Ascending aorta (tissue), 2 donors: ENCODE measurements at regions not wholly inside any gene's neighbourhood (a gene's known extent, or its start where the extent isn't known, plus 50 kb on each side); places are given as distances from the start of the nearest gene placed in this dataset.
A peak's percentile ranks its signal among the peaks of the same experiment; 100 is the strongest.

ENCODE experiments used
- DNase-seq, 2 donors: peaks; one replicate each; pipeline ENCODE4 v3.0.0-alpha.2; 2019; ENCODE audit warnings: low spot score in 2 of 2
- H3K27ac ChIP-seq, 2 donors: fragments of 200-600 bp; sonication (generic); one replicate each; pipeline ENCODE4 v1.5.1; 2016 to 2017; ENCODE audit warnings: mild to moderate bottlenecking in 1 of 2
- H3K27me3 ChIP-seq: fragments of 200-600 bp; sonication (generic); one replicate; pipeline ENCODE4 v1.5.1; 2017
- H3K36me3 ChIP-seq, 2 donors: fragments of 200-600 bp; sonication (generic); one replicate each; pipeline ENCODE4 v1.5.1; 2016
- H3K4me1 ChIP-seq, 2 donors: fragments of 200-600 bp; sonication (generic); one replicate each; pipeline ENCODE4 v1.5.1; 2016 to 2017; ENCODE audit warnings: mild to moderate bottlenecking in 1 of 2
- H3K4me3 ChIP-seq, 2 donors: fragments of 200-600 bp; sonication (generic); one replicate each; pipeline ENCODE4 v1.5.1; 2016 to 2017; ENCODE audit warnings: mild to moderate bottlenecking in 1 of 2
- H3K9me3 ChIP-seq, 2 donors: fragments of 200-600 bp; sonication (generic); one replicate each; pipeline ENCODE4 v1.5.1; 2016
- CTCF ChIP-seq, 3 experiments: fragments of 200-600 bp in 2 of 3; fragments of 450-650 bp in 1 of 3; sonication (generic) in 2 of 3; IDR thresholded peaks; one replicate each; pipeline ENCODE4 v1.5.1; 2016 to 2019; ENCODE audit warnings: antibody characterized with exemption in 3 of 3, mild to moderate bottlenecking in 1 of 3, moderate library complexity in 1 of 3
- intact Hi-C: fragments of 100-400 bp; cut with DNase I; formaldehyde crosslinking; loops from one replicate; pipeline ENCODE4 v1.15.1; 2023

GRCh38 chr5:68962757-68963484 is 130.9 kb upstream of the SLC30A5 start:
- intact Hi-C loops, result loop anchor here (1.0 kb wide), 1 partner anchor 677 kb away; no protein-coding TSS in a partner anchor
- DNase-seq, result peak in 1 of 2 donors; percentile 80
- H3K9me3 ChIP-seq, result no peaks in the 10 kb centered on the region
- H3K27me3 ChIP-seq, result no peaks in the 10 kb centered on the region
- TF ChIP-seq CTCF (IDR thresholded peaks at IDR 0.05), result peak; percentile 46 to 83 (median 71)
- H3K36me3 ChIP-seq, result no peaks in the 10 kb centered on the region
- H3K27ac ChIP-seq, result no peak overlapping the region
- H3K4me1 ChIP-seq, result no peaks in the 10 kb centered on the region
- H3K4me3 ChIP-seq, result no peak overlapping the region

GRCh38 chr5:68964679-68965078 is 129.1 kb upstream of the SLC30A5 start:
- no peak for TF ChIP-seq CTCF (IDR thresholded peaks at IDR 0.05)
- Histone ChIP-seq H3K4me1 (no peaks in the 10 kb centered on the region), H3K4me3 (no peak overlapping the region), H3K27me3 (no peaks in the 10 kb centered on the region), H3K36me3 (no peaks in the 10 kb centered on the region), H3K9me3 (no peaks in the 10 kb centered on the region), H3K27ac (no peak overlapping the region)
- DNase-seq, result no peak
- intact Hi-C loops, result no loop called here

- Histone ChIP-seq H3K4me3 (no peak overlapping the region), H3K4me1 (no peaks in the 10 kb centered on the region), H3K9me3 (no peaks in the 10 kb centered on the region), H3K27me3 (no peaks in the 10 kb centered on the region), H3K36me3 (no peaks in the 10 kb centered on the region), H3K27ac (no peak overlapping the region)
- TF ChIP-seq CTCF (IDR thresholded peaks at IDR 0.05), result no peak
- DNase-seq, result no peak
- intact Hi-C loops, result no loop called here
These were observed 127.9 kb upstream of the SLC30A5 start for GRCh38 chr5:68965926-68966325.

GRCh38 chr5:68966596-68966995 is 127.2 kb upstream of the SLC30A5 start:
- Histone ChIP-seq H3K4me1 (no peaks in the 10 kb centered on the region), H3K36me3 (no peaks in the 10 kb centered on the region), H3K27me3 (no peaks in the 10 kb centered on the region), H3K4me3 (no peak overlapping the region), H3K27ac (no peak overlapping the region), H3K9me3 (no peaks in the 10 kb centered on the region)
- intact Hi-C loops, result no loop called here
- no peak for TF ChIP-seq CTCF (IDR thresholded peaks at IDR 0.05)
- DNase-seq, result no peak

GRCh38 chr5:68968429-68968828 is 125.4 kb upstream of the SLC30A5 start:
- Histone ChIP-seq H3K4me1 (no peaks in the 10 kb centered on the region), H3K27ac (no peak overlapping the region), H3K27me3 (no peaks in the 10 kb centered on the region), H3K4me3 (no peak overlapping the region), H3K36me3 (no peaks in the 10 kb centered on the region), H3K9me3 (no peaks in the 10 kb centered on the region)
- intact Hi-C loops, result no loop called here
- DNase-seq, result no peak
- TF ChIP-seq CTCF (IDR thresholded peaks at IDR 0.05), result no peak
